ENCODE measurements at regions not wholly inside any gene's neighbourhood (a gene's known extent, or its start where the extent isn't known, plus 50 kb on each side); places are given as distances from the start of the nearest gene placed in this dataset.

GRCh38 chr21:26766826-26767325, 78.3 kb downstream of the ADAMTS1 start:
- no peak overlapping the region for H3K27ac ChIP-seq (ENCODE audit: extremely low read depth, low read depth, low read length)
- CTCF ChIA-PET = interaction anchor here (0.7 to 1.6 kb wide), 4 partner anchors 9 to 933 kb away, joined by 3 to 7 read pairs (median 6); no protein-coding TSS in a partner anchor
- TF ChIP-seq ZNF24 (tag by site-specific recombination; IDR thresholded peaks at IDR 0.05) (no peak), ZNF174 (tag by site-specific recombination; IDR thresholded peaks at IDR 0.05) (no peak), REST (tag by site-specific recombination; IDR thresholded peaks at IDR 0.05) (no peak), ZNF449 (tag by site-specific recombination; IDR thresholded peaks at IDR 0.05) (no peak), HOXD13 (CRISPR knock-in tag; IDR thresholded peaks at IDR 0.05; ENCODE audit: borderline replicate concordance) (no peak), ZNF610 (tag by site-specific recombination; IDR thresholded peaks at IDR 0.05; ENCODE audit: borderline replicate concordance) (no peak), ZNF623 (tag by site-specific recombination; IDR thresholded peaks at IDR 0.05) (no peak), ATF2 (tag by site-specific recombination; IDR thresholded peaks at IDR 0.05; ENCODE audit: low read depth) (no peak), HIC1 (tag by site-specific recombination; IDR thresholded peaks at IDR 0.05) (no peak), ZNF785 (tag by site-specific recombination; IDR thresholded peaks at IDR 0.05) (no peak), ZNF677 (tag by site-specific recombination; IDR thresholded peaks at IDR 0.05) (no peak), ZNF221 (tag by site-specific recombination; IDR thresholded peaks at IDR 0.05; ENCODE audit: borderline replicate concordance) (no peak), KLF17 (tag by site-specific recombination; IDR thresholded peaks at IDR 0.05) (no peak), ZNF791 (tag by site-specific recombination; IDR thresholded peaks at IDR 0.05) (no peak), IKZF3 (tag by site-specific recombination; IDR thresholded peaks at IDR 0.05) (no peak)
- H3K4me3 ChIP-seq (ENCODE audit: low read depth, low read length) = no peak overlapping the region
- POLR2A ChIA-PET = interaction anchor here (1.5 kb wide), 1 partner anchor 78 kb away, joined by 5 read pairs; no protein-coding TSS in a partner anchor
- no peaks in the 10 kb centered on the region for H3K9me3 ChIP-seq (ENCODE audit: control insufficient read depth, insufficient read depth, low read depth, low read length)
- no peaks in the 10 kb centered on the region for H3K4me1 ChIP-seq (ENCODE audit: control insufficient read depth, insufficient read depth, low read length)
- no peaks in the 10 kb centered on the region for H3K36me3 ChIP-seq (ENCODE audit: control insufficient read depth in 2 of 2, insufficient read depth in 1 of 2, low read length in 2 of 2)
